Esophagus squamous epithelium (tissue), 4 donors: ENCODE measurements at regions not wholly inside any gene's neighbourhood (a gene's known extent, or its start where the extent isn't known, plus 50 kb on each side); places are given as distances from the start of the nearest gene placed in this dataset.

Experiments
- CTCF ChIP-seq, 6 experiments: fragments of 450-650 bp in 4 of 6; fragments of 200-600 bp in 2 of 6; sonication (generic) in 2 of 6; IDR thresholded peaks; one replicate each; pipeline ENCODE4 v1.5.1; 2016 to 2019; ENCODE audit warnings: antibody characterized with exemption in 6 of 6, mild to moderate bottlenecking in 4 of 6, moderate library complexity in 4 of 6
- POLR2A ChIP-seq, 4 donors: fragments of 450-650 bp; IDR thresholded peaks; one replicate each; pipeline ENCODE4 v1.6.1; 2017; ENCODE audit warnings: antibody characterized with exemption in 4 of 4, mild to moderate bottlenecking in 4 of 4, moderate library complexity in 3 of 4

GRCh38 chr4:54368281-54369265, 139.5 kb downstream of the PDGFRA start:
- TF ChIP-seq POLR2A (IDR thresholded peaks at IDR 0.05) (no peak), CTCF (IDR thresholded peaks at IDR 0.05) (no peak)
